ENCODE measurements at regions not wholly inside any gene's neighbourhood (a gene's known extent, or its start where the extent isn't known, plus 50 kb on each side); places are given as distances from the start of the nearest gene placed in this dataset.

DNA sequence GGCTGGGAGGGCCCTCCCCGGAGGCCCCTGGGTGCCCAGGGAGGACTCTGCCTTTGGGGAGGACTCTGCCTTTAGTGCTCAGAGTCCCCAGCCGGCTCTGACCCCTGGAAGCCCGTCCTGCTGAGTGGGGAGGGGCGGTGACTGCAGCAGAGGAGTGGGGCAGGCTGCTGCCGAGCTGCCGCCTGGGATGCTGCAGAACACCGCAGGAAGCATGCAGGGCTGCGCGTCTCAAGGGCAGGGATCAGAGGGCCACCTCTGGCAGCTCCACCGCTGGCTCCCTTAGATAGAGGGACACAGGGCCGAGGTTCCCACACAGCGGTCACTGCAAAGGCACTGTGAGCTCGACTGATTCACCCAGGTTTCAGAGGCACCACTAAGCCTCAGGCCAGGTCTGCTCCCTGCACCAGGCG, 82.2 kb upstream of the GATA5 start:
- no peaks in the 10 kb centered on the region for H3K9me3 ChIP-seq (ENCODE audit: control insufficient read depth, insufficient read depth, low read length)
- no peak overlapping the region for H3K4me2 ChIP-seq (ENCODE audit: low read depth, low read length)
- no peak overlapping the region for H3K56ac ChIP-seq (ENCODE audit: extremely low read depth, insufficient read depth, low read length)
- POLR2A ChIA-PET (ENCODE audit: unreplicated experiment), result no interaction called here
- CTCF ChIA-PET, result no interaction called here
- no peak overlapping the region for H2AFZ ChIP-seq (replicated peaks; ENCODE audit: low read length, poor library complexity)
- H4K8ac ChIP-seq (ENCODE audit: low read depth in 2 of 2, low read length in 2 of 2), result no peak overlapping the region
- no peaks in the 10 kb centered on the region for H3K36me3 ChIP-seq (ENCODE audit: control insufficient read depth, insufficient read depth, low read length)
- no peak overlapping the region for H2BK20ac ChIP-seq (ENCODE audit: low read depth, low read length)
- H4K91ac ChIP-seq (ENCODE audit: insufficient read depth, low read depth, low read length), result no peak overlapping the region
- no peak overlapping the region for H3K9ac ChIP-seq (ENCODE audit: low read depth, low read length)
- no peak overlapping the region for H2BK15ac ChIP-seq (ENCODE audit: low read depth, low read length)
- in situ Hi-C loops (cut with MboI; ENCODE audit: low sequenced_read_pairs) (no loop called here), dilution Hi-C loops (cut with HindIII; ENCODE audit: low sequenced_read_pairs, unreplicated experiment) (no loop called here), intact Hi-C loops (cut with micrococcal nuclease) (no loop called here)
- no TSS peak for BruUV-seq (replicated peaks)
- H3K23ac ChIP-seq (ENCODE audit: low read depth, low read length), result no peak overlapping the region
- WGBS, 2 experiments (ENCODE audit: extremely low coverage in 2 of 2, insufficient read length in 1 of 2), result 48% methylated on average over 13 of the region's 14 CpGs; no CpG with 5 or more reads in 1 of the 2 experiments
- no peak overlapping the region for H2BK5ac ChIP-seq (ENCODE audit: low read depth, low read length, poor library complexity, severe bottlenecking)
- H3K4me1 ChIP-seq (ENCODE audit: control insufficient read depth, insufficient read depth, low read length), result no peaks in the 10 kb centered on the region
- no peak for ATAC-seq (ENCODE audit: low read depth)
- no peak for DNase-seq
- H2BK120ac ChIP-seq (ENCODE audit: low read depth, low read length), result no peak overlapping the region
- H3K4me3 ChIP-seq (ENCODE audit: insufficient read depth, low read depth, low read length), result no peak overlapping the region
- no peaks in the 10 kb centered on the region for H3K79me1 ChIP-seq (ENCODE audit: low read depth in 1 of 2, low read length in 2 of 2)
- H3K9me1 ChIP-seq (ENCODE audit: insufficient read depth, low read length), result no peaks in the 10 kb centered on the region
- H3K27ac ChIP-seq (ENCODE audit: insufficient read depth, low read length), result no peak overlapping the region
- peaks cover 88% of the 10 kb centered on the region for H3K27me3 ChIP-seq (ENCODE audit: control insufficient read depth, insufficient read depth, low read length)
- no peak overlapping the region for H4K5ac ChIP-seq (ENCODE audit: low read depth, low read length)
- no peak overlapping the region for H3K4ac ChIP-seq (ENCODE audit: low read depth, low read length)
- H3K14ac ChIP-seq (replicated peaks; ENCODE audit: low read depth, low read length), result no peak overlapping the region
- H2AK5ac ChIP-seq (ENCODE audit: low read depth, low read length), result no peak overlapping the region
- TF ChIP-seq CHD1 (IDR thresholded peaks at IDR 0.05; ENCODE audit: low read depth, low read length), result no peak
- TF ChIP-seq MAFK (IDR thresholded peaks at IDR 0.05; ENCODE audit: low read depth, low read length), result no peak
- TF ChIP-seq RAD21 (IDR thresholded peaks at IDR 0.05; ENCODE audit: low read length), result no peak
- no peak for TF ChIP-seq NFE2L2 (IDR thresholded peaks at IDR 0.05; ENCODE audit: low read depth, low read length)
- TF ChIP-seq, protein P1, sequence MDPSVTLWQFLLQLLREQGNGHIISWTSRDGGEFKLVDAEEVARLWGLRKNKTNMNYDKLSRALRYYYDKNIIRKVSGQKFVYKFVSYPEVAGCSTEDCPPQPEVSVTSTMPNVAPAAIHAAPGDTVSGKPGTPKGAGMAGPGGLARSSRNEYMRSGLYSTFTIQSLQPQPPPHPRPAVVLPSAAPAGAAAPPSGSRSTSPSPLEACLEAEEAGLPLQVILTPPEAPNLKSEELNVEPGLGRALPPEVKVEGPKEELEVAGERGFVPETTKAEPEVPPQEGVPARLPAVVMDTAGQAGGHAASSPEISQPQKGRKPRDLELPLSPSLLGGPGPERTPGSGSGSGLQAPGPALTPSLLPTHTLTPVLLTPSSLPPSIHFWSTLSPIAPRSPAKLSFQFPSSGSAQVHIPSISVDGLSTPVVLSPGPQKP (IDR thresholded peaks at IDR 0.05; ENCODE audit: borderline replicate concordance, low read depth, low read length), result no peak
- no peak for TF ChIP-seq MXI1 (IDR thresholded peaks at IDR 0.05; ENCODE audit: borderline replicate concordance, low read depth, low read length)
- no peak for TF ChIP-seq SMC3 (IDR thresholded peaks at IDR 0.05; ENCODE audit: low read depth, low read length)
- TF ChIP-seq RFX5 (IDR thresholded peaks at IDR 0.05; ENCODE audit: low read depth, low read length), result no peak
- TF ChIP-seq CTCF (conservative IDR thresholded peaks at IDR 0.05; ENCODE audit: low read depth, low read length), result no peak
- TF ChIP-seq, protein P2, sequence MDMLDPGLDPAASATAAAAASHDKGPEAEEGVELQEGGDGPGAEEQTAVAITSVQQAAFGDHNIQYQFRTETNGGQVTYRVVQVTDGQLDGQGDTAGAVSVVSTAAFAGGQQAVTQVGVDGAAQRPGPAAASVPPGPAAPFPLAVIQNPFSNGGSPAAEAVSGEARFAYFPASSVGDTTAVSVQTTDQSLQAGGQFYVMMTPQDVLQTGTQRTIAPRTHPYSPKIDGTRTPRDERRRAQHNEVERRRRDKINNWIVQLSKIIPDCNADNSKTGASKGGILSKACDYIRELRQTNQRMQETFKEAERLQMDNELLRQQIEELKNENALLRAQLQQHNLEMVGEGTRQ (IDR thresholded peaks at IDR 0.05; ENCODE audit: low read depth, low read length), result no peak
- TF ChIP-seq MAZ (IDR thresholded peaks at IDR 0.05; ENCODE audit: borderline replicate concordance, low read depth, low read length), result no peak
- TF ChIP-seq POLR2A (IDR thresholded peaks at IDR 0.05; ENCODE audit: low read depth, low read length), result no peak
- TF ChIP-seq CEBPB (IDR thresholded peaks at IDR 0.05; ENCODE audit: low read depth, low read length), result no peak
- no peak for TF ChIP-seq RCOR1 (IDR thresholded peaks at IDR 0.05; ENCODE audit: insufficient replicate concordance, low read length)
- TF ChIP-seq BHLHE40 (IDR thresholded peaks at IDR 0.05; ENCODE audit: low read depth, low read length), result no peak
- no peak for TF ChIP-seq FOS (IDR thresholded peaks at IDR 0.05; ENCODE audit: low read depth, low read length)
- no peaks in the 10 kb centered on the region for H4K20me1 ChIP-seq (ENCODE audit: insufficient read depth, low read length)
- no peak overlapping the region for H3K18ac ChIP-seq (ENCODE audit: low read depth, low read length)
- no peak overlapping the region for H2AK9ac ChIP-seq (replicated peaks; ENCODE audit: low read depth, low read length, poor library complexity)

Data from IMR-90 (cell line).